ENCODE measurements at regions not wholly inside any gene's neighbourhood (a gene's known extent, or its start where the extent isn't known, plus 50 kb on each side); places are given as distances from the start of the nearest gene placed in this dataset.

GRCh38 chr4:184895012-184895695, 69.4 kb upstream of the ACSL1 start:
- no peak overlapping the region for H2BK20ac ChIP-seq (ENCODE audit: low read length)
- no peak overlapping the region for H2BK15ac ChIP-seq (ENCODE audit: low read length)
- H3K14ac ChIP-seq (ENCODE audit: insufficient read length) = no peak overlapping the region
- no peak overlapping the region for H2BK12ac ChIP-seq (ENCODE audit: low read depth, low read length)
- H3K79me2 ChIP-seq (ENCODE audit: control insufficient read depth in 1 of 2, insufficient read depth in 2 of 2, low read length in 2 of 2) = no peaks in the 10 kb centered on the region
- H3K9ac ChIP-seq (replicated peaks in 1 of 4; ENCODE audit: extremely low read depth in 1 of 4, low read depth in 3 of 4, low read length in 3 of 4) = no peak overlapping the region
- H4K20me1 ChIP-seq (replicated peaks in 1 of 2; ENCODE audit: control insufficient read depth in 1 of 2, insufficient read depth in 2 of 2, low read length in 2 of 2) = no peaks in the 10 kb centered on the region
- no peak overlapping the region for H2AFZ ChIP-seq (ENCODE audit: low read length)
- H3K9me3 ChIP-seq (ENCODE audit: insufficient read depth in 2 of 2, low read depth in 1 of 2, low read length in 1 of 2) = no peaks in the 10 kb centered on the region
- no peak overlapping the region for H3K4me2 ChIP-seq (ENCODE audit: insufficient read depth in 1 of 2, low read depth in 2 of 2, low read length in 2 of 2)
- H3K79me1 ChIP-seq (ENCODE audit: low read depth, low read length) = no peaks in the 10 kb centered on the region
- H3K36me3 ChIP-seq (ENCODE audit: control insufficient read depth in 2 of 4, insufficient read depth in 4 of 4, low read length in 3 of 4) = no peaks in the 10 kb centered on the region
- no peak overlapping the region for H3K27ac ChIP-seq (ENCODE audit: low read depth, low read length)
- 87% methylated on average over 7 of the region's 7 CpGs; no CpG with 5 or more reads in 1 of the 2 experiments for WGBS, 2 experiments (ENCODE audit: extremely low coverage in 1 of 2, insufficient coverage in 1 of 2, insufficient read length in 1 of 2, insufficient replicate concordance in 2 of 2, low coverage in 1 of 2, low lambda C conversion rate in 2 of 2, missing lambda C conversion rate in 1 of 2)
- no peak overlapping the region for H3K23ac ChIP-seq (ENCODE audit: insufficient read length)
- no peak for DNase-seq (ENCODE audit: low read depth in 1 of 2, low spot score in 2 of 2)
- H4K8ac ChIP-seq (ENCODE audit: extremely low read depth, insufficient read depth, low read length) = no peak overlapping the region
- POLR2A ChIA-PET (ENCODE audit: partially characterized antibody) = no interaction called here
- no peak overlapping the region for H4K5ac ChIP-seq (ENCODE audit: insufficient read length, low read depth, low read length)
- TF ChIP-seq TAF1 (IDR thresholded peaks at IDR 0.05; ENCODE audit: low read depth, low read length) (no peak), BCL11A (IDR thresholded peaks at IDR 0.05; ENCODE audit: low read depth in 2 of 2, low read length in 2 of 2) (no peak), ATF2 (IDR thresholded peaks at IDR 0.05; ENCODE audit: low read length) (no peak), NRF1 (IDR thresholded peaks at IDR 0.05; ENCODE audit: low read depth, low read length) (no peak), CBX8 (IDR thresholded peaks at IDR 0.05; ENCODE audit: borderline replicate concordance, low read depth, low read length) (no peak), BRCA1 (IDR thresholded peaks at IDR 0.05; ENCODE audit: low read depth, low read length) (no peak)
- no peaks in the 10 kb centered on the region for H3K23me2 ChIP-seq (ENCODE audit: low read depth, low read length)
- no peak overlapping the region for H3K4me3 ChIP-seq (ENCODE audit: extremely low read depth in 1 of 4, insufficient read depth in 2 of 4, low read depth in 3 of 4, low read length in 4 of 4)
- no peak overlapping the region for H2BK120ac ChIP-seq (replicated peaks; ENCODE audit: low read depth, low read length)
- H4K91ac ChIP-seq (replicated peaks; ENCODE audit: insufficient read length, low read length) = no peak overlapping the region
- H3K4ac ChIP-seq (replicated peaks; ENCODE audit: insufficient read length, low read depth, low read length) = no peak overlapping the region
- H2AK5ac ChIP-seq (ENCODE audit: low read depth, low read length) = no peak overlapping the region
- CTCF ChIA-PET (ENCODE audit: partially characterized antibody) = no interaction called here
- no peaks in the 10 kb centered on the region for H3K4me1 ChIP-seq (replicated peaks in 1 of 4; ENCODE audit: control insufficient read depth in 3 of 4, insufficient read depth in 4 of 4, low read length in 3 of 4)
- H2BK5ac ChIP-seq (ENCODE audit: low read depth, low read length) = no peak overlapping the region
- no peaks in the 10 kb centered on the region for H3K27me3 ChIP-seq (replicated peaks in 1 of 4; ENCODE audit: control insufficient read depth in 3 of 4, extremely low read depth in 1 of 4, insufficient read depth in 3 of 4, low read length in 3 of 4)
- no peak overlapping the region for H3K56ac ChIP-seq (replicated peaks; ENCODE audit: insufficient read length, low read depth, low read length)
- FAIRE-seq = no peak
- no peak overlapping the region for H3K18ac ChIP-seq (ENCODE audit: extremely low read depth, low read length)

Measured in H1 (cell line).